SKM-1 treated with dmso at 0.1 percent for 144 hours (cell line): ENCODE measurements at regions not wholly inside any gene's neighbourhood (a gene's known extent, or its start where the extent isn't known, plus 50 kb on each side); places are given as distances from the start of the nearest gene placed in this dataset.
"Not testable (repeated sequence)": the region's sequence is repeated elsewhere in the genome, so short reads cannot be mapped to it uniquely, and the experiment has no call there.

Experiments used
- DNase-seq: peaks from one replicate; lab custom pipeline; 2025; ENCODE audit not compliant: unreplicated experiment; lab: John Stamatoyannopoulos, UW

DNA sequence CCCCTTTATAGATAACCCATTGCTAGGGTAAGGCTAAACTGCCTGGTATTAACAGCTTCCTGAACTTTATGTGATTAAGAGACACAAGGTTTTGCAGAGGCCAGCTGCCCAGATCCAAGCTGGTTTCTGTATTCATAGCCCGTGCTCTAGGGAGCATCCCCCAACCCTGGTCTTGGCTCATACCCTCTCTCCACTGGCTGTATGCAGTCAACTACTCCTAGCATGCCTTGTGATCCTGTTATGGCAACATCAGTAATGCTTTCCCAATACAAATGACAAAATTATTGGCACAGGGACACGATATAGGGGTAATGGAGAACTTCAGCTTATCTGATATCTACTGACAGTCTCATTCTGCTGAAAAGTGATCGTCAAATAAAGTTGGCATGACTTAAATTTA, 202.8 kb upstream of the MKLN1 start:
- no peak for DNase-seq

DNA sequence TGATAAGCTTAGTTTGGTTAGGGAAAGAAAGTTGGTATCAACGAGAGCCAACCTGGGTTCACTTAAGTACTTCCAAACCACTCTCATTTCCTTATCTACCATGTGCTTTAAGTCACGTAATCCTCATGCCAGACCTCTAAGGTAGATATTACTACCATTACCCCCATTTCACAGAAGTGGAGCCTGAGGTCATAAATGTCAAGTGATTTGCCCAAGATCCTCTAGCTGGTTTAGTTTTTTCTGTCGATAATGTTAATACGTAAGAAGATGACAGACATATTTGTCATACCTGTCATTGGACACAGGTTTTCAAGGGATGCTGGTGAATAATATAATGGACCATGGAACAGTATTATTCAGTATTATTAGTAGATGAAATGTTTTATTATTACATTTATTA, 197.4 kb upstream of the MKLN1 start:
- no peak for DNase-seq

DNA sequence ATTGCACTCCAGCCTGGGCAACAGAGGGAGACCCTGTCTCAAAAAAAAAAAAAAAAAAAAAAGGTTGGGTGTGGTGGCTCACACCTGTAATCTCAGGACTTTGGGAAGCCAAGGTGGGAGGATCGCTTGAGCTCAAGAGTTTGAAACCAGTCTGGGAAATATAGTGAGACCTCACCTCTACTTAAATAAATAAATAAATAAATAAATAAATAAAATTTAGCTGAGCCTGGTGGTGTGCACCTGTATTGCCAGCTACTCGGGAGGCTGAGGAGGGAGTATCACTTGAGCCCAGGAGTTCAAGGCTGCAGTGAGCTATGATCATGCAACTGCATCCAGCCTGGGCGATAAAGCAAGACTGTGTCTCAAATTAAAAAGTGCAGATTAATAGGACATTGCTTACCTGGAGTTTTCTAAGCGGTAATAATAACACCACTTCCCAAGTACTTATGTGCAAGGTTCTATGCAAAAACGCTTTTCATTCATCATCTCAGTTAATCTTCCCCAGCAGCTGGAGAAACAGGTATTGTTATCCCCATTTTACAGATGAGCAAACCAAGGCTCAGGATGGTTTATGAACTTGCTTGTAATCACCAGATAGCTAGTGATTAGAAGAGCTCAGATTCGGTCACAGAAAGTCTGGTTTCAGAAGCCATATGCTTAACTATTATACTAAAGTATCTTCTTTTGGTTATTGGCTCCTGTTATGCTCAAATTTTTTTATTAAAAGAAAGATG, 196.5 kb upstream of the MKLN1 start:
- no peak for DNase-seq

DNA sequence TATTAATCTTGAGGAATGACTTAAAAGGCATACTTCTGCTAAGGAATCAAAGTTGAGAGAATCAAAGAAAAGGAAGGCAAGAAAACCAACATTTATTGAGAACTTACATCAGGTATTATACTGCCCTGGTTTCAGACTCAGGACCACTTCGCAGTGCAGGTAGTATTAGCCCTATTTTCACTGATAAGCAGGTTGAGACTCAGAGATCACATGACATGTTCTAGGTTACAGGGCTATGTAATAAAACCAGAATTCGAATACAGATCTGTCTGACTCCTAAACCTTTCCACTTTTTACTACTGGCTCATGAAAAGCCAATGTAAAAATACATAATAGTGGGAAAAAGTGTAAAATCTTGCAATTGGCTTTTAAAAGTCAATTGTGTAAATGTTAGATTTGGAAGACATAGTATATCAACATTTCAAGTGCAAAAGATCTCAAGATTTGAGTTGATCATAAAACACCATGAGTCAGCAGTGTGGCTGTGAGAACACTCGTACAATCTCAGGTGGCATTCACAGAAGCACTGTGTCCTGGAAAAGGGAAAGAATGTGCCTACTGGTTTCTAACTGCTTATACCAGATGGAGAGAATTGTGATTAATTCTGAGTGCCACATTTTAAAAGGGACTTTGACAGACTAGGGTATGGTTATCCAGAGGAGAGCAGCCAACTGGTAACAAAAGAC, 195.8 kb upstream of the MKLN1 start:
- DNase-seq, result no peak

DNA sequence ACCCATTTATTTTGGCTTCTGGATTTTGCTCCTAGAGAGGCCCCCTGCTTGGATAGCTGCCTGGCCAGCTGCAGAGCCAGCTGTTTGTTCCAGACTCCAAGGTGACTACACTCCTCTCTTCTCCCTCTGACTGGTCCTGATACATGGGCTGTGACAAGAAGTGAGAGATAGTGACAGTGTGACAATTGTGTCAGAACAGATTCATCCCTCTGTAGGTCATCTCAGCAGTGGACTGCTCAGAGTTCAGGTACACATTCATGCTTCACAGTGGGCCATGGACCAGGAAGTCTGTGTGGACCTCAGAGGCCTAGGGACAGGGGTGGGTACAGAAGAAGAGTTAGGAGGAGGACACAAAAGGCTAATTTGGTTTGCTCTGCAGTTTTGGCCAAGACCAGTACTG, 188.2 kb upstream of the MKLN1 start:
- DNase-seq, result no peak

DNA sequence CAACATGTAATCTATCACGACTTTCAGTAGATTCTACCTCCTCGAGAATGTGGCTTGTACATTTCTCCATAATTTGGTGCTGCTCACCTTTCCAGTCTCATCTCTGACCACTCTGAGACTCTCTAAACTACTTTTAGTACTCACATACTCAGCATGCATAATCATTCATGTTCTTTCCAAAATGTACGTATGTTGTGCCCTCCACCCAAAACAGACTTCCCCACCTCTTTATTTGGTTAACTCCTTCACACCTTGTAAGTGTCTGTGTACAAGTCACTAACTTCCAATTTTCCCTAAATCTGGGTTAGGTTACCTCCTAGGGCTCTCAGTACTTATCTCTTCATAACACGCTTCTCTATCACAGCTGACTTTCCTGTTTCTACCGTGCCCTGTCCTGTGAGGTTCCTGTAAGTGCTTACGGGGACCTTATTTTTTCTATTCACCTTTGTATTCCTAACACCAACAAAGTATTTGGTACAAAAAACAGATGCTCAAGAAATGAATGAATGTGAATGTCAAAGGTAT, 186.2 kb upstream of the MKLN1 start:
- no peak for DNase-seq

DNA sequence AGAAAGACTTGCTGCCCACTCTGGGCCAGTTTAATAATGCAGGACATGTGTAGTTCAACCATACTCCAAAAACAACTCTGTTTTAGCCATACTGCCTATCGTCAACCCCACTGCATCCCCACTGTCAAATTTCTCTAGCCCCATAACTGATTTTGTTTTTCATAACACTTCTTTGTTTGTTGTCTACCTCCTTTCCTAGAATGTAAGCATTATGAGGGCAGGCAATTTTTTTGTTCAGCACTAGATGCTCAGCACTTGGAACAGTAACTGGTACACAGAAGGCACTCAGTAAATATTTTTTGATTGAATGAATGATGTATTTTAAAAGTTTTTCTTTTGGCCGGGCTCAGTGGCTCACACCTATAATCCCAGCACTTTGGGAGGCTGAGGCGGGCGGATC, 183.8 kb upstream of the MKLN1 start:
- DNase-seq, result no peak

DNA sequence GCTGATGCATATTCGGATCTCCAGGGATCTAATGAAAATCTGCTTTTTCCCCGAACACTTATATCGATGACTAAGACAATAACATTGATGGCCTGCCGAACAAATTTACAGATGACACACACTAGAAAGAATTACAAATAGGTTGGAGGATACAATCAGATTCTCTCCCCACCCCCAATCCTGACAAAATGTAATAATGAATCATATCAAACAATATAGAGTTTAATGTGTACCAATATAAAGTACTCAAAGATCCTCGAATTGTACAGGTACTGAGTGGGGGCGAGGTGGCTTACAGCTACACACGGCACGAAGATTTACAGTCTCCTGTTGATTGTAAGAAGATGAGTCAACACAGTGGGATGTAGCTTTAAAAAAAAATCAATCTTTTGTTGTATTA, 182.7 kb upstream of the MKLN1 start:
- no peak for DNase-seq

DNA sequence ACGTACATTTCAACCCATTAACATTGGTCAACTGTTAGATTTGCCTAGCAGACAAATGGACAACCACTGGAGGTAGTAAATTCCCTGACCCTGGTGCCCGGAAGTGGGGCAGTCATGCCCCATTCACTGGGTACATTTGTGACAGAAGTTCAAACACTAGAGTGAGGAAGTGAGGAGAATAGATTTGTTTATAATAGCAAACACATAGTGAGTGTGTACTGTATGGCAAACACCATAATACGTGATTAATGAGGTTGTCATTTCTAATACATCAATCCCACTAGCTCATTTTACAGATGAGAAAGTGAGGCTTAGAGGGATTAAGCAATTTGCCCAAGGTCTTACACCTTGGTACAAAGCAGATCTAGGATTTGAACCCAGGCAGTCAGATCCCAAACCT, 181.9 kb upstream of the MKLN1 start:
- no peak for DNase-seq

DNA sequence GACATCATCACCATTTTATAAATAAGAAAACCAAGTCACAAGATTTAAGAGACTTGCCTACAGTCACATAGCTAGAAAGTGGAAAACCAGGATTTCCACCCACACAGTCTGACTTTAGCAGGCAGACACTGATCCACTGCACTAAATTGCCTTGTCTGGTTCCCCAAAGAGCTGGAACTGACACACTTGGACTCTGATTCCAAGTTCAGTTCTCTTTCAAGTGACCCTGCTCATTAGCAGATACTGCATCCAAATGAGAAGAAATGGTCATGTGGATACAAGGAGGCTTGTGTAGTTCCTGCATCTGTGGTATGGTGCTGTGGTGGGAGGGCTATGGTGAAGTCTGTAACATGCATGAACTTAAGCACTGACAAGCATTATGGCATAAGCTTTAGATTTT, 180.1 kb upstream of the MKLN1 start:
- DNase-seq, result no peak

DNA sequence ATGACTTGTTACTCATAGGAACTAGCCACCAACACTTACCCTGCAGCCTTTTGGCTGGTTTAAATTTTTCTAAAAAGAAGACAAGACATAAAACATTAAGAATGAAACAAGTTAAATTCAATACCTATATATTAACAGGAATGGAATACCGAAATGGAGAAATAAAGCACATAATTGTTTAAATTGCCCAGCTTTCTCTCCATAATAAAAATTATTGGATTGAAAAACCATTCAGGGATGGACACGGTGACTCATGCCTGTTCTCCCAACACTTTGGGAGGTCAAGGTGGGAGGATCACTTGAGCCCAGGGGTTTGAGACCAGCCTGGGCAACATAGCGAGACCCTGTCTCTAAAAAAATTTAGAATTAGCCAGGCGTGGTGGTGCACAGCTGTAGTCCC, 179.4 kb upstream of the MKLN1 start:
- DNase-seq, result no peak

DNA sequence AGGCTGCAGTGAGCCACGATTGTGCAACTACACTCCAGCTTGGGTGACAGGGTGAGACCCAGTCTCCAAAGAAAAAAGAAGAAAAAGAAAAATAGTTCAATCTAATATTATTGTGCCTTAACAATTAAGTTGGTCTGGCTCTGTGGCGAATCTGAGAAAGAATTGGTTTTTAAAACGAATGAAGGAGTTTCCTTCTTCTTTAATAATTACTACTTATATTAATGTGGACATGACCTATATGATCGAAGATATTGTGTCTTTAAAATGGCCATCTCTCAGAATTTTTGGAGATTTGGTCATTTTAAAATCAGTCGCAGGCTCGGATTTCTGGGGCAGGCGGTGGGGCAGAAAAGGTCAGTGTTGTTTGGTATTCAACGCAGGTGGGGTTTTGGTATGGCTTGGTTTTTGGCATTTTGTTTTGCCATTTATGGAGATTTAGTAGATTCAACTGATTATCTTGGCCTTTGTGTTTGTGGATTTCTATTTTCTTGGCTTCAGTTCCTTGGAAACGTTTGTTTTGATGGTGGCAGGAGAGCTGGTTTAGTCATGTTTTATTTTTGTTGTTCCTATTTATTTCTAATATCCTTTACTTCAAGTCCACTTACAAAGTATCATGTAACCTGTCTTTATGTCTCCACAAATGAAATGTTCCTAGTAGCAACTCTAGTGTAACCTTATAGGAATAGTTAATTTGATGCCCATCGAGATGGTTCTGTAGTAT, 178.8 kb upstream of the MKLN1 start:
- no peak for DNase-seq

DNA sequence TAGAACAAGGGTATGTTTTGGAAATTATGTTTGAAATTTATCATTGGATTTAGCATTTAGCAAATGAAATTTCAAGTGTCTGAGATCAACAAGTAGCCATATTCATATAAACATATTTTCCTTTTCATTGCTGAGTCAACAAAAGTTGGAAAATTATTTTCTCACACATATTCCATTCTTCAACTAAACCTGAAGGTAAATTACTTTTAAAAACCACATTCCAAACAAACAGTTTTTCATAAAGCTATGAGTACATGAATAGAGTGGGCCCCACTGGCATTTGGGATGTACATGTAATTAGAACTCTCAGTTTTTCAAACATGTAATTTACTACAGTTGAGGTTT, 178.3 kb upstream of the MKLN1 start:
- no peak for DNase-seq

DNA sequence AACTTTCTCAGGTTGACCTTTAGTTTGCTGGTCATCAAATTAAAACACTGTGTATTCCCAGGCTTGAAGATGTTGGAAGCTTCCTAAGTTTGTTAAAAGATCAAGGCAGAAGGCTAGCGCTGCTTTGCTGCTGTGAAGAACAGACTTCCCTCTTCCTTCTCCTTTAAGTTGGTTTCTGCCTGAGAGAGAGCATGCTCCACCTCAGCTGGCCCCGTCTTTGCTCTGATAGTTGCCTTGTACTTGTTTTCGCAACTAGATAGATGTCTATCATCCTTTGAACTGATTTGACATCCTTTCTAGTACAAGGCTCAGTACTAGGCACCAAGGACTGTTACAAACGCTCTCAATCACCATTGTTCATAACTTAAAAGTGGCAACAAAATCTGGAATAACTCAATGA, 177.8 kb upstream of the MKLN1 start:
- DNase-seq, result no peak

DNA sequence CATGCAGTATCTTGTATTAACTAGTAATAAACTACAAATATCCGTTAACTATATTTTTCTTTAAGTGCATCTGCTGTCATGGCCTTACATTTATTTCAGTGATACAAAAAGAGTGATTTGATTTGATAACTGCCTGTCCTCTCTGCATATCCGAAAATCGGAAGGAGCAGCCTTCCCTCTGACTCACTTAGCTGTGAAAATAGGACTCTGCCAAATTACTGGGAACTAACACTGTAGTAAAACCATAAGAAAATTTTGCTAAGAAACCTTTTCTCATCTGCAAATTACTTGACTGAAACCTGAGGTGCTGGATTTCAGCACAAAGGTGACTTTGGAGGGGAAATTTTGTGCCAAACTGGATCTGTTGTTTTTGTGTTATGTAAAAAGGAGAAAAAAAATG, 176.6 kb upstream of the MKLN1 start:
- DNase-seq, result no peak

DNA sequence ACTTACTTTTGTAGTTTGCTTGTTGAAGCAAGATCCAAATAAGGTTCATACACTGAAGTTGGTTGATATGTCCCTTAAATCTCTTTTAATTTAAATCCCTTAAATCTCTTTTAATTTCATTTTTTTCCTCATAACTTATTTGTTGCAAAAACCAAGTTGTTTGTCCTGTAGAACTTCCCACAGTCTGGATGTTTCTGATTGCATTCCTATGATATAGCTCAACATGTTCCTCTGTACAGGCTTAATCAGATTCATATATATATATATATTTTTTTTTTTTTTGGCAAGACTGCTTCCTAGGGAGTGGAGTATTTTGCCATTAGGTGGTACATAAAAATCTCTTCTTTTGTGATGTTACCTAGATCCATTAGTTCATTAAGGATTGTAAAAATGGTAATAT, 174.9 kb upstream of the MKLN1 start:
- DNase-seq, result no peak

DNA sequence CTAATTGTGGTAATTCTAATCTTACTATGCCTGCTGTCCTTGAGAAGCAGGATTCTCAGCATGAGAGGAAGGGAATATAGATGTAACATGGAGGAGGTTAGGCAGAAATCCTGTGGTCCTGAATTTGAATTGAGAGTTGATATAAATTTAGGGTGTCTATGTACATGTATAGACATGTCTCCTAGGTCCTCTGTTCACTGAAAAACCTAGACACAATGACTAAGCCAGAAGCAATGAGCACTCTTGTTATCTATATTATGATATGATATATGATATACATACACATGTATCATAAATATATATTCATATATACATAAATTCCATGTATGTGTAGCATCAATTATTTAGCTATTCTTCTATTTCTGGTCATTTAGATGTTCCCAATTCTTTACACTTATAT, 173.3 kb upstream of the MKLN1 start:
- no peak for DNase-seq

DNA sequence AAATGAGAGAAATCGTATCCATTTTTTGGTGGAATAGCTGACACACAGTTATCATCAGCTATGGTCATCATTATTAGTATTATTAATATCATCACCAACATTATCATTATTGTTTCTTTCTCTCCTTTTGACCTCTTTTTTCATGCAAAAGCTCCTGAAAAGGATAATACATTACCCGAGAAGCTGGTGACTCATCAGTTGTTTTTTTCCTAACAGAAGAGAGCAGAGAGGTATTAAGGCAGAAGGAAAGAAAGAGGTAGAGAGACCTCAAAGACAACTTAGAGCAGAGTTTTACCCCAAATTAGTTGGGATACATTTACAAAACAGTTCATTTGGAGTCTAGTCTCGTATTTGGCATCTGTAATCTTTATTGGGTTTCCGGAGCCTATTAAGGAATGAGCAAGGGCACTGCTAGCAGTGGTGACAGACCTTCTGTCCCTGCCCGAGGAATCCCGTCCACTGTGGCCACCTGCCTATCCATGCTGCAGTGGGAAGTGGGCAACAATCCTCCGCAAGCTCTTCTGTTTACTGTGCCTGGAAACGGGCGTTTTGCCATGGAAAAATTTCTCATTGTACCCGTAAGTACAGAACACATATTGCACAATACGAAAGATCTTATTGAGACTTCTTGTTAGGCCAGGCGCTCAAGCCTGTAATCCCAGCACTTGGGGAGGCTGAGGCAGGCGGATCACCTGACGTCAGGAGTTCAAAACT, 170.0 kb upstream of the MKLN1 start:
- DNase-seq, result no peak

DNA sequence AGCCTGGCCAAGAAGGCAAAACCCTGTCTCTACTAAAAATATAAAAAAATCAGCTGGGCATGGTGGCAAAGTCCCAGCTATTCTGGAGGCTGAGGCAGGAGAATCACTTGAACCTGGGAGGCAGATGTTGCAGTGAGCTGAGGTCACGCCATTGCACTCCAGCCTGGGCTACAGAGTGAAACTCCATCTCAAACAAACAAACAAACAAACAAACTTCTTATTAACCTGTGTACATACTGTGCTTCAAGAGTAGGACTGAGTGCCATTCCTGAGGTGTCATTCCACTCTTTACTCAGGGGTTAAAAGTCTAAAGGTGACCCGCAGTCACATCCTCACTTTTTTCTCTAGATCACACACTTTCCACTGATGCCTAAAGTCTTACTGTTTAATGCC, 169.4 kb upstream of the MKLN1 start:
- not testable (repeated sequence) for DNase-seq

DNA sequence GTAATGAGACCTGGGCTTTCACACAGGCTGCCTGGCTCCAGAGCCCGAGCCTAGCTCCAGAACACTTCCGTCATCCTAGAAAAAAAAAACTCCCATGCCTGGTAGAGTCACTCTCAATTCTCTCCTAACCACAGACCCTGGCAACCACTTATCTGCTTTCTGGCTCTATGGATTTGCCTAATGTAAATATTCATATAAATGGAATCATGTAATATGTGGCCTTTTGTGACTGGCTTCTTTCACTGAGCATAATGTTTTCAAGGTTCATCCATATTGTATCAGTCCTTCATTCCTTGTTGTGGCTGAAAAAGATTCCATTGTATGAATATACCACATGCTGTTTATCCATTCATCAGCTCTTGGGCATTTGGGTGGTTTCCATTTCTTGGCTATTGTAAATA, 167.7 kb upstream of the MKLN1 start:
- DNase-seq, result no peak

DNA sequence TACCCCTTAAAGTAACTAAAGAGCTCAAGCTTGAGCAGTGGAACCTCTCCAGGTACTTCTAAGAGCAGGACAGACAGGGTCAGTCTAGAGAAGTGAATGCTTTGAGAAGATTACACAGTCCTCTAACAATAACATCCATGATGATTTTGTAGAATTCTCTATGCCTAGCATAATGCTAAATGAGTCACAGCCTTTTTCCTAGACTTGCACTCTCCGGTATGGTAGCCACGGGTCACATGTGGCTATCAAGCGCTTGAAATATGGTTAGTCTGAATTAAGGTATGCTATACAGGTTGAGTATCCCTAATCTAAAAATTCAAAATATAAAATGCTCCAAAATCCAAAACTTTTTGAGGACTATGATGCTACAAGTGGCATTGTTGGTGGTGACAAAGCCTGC, 166.6 kb upstream of the MKLN1 start:
- DNase-seq, result no peak
